ENCODE measurements at regions not wholly inside any gene's neighbourhood (a gene's known extent, or its start where the extent isn't known, plus 50 kb on each side); places are given as distances from the start of the nearest gene placed in this dataset.

DNA sequence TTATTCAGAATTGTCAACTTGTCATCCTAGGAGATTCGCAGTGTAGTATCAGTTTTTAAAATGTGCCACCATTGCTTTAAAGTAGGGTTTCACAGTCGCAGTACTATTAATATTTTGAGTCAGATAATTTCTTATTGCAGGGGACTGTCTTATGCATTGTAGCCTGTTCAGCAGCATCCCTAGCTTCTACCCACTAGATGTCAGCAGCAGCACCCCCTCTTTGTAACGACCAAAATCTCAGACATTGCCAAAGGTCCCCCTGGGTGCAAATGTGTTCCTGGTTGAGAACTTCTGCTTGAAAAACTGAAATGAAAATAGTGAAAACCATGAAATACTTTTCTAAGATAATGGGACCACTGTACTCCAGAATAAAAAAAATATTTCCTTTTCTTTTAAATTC lies 474.8 kb downstream of the CNTN3 start (continued):
- TF ChIP-seq, protein P1, sequence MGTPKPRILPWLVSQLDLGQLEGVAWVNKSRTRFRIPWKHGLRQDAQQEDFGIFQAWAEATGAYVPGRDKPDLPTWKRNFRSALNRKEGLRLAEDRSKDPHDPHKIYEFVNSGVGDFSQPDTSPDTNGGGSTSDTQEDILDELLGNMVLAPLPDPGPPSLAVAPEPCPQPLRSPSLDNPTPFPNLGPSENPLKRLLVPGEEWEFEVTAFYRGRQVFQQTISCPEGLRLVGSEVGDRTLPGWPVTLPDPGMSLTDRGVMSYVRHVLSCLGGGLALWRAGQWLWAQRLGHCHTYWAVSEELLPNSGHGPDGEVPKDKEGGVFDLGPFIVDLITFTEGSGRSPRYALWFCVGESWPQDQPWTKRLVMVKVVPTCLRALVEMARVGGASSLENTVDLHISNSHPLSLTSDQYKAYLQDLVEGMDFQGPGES (IDR thresholded peaks at IDR 0.05) = no peak
- no peak for TF ChIP-seq IKZF1 (conservative IDR thresholded peaks at IDR 0.05)
- TF ChIP-seq RAD21 (IDR thresholded peaks at IDR 0.05; ENCODE audit: insufficient read depth, low read depth, low read length) = no peak
- TF ChIP-seq, protein P2, sequence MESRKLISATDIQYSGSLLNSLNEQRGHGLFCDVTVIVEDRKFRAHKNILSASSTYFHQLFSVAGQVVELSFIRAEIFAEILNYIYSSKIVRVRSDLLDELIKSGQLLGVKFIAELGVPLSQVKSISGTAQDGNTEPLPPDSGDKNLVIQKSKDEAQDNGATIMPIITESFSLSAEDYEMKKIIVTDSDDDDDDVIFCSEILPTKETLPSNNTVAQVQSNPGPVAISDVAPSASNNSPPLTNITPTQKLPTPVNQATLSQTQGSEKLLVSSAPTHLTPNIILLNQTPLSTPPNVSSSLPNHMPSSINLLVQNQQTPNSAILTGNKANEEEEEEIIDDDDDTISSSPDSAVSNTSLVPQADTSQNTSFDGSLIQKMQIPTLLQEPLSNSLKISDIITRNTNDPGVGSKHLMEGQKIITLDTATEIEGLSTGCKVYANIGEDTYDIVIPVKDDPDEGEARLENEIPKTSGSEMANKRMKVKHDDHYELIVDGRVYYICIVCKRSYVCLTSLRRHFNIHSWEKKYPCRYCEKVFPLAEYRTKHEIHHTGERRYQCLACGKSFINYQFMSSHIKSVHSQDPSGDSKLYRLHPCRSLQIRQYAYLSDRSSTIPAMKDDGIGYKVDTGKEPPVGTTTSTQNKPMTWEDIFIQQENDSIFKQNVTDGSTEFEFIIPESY (IDR thresholded peaks at IDR 0.05) = no peak

DNA sequence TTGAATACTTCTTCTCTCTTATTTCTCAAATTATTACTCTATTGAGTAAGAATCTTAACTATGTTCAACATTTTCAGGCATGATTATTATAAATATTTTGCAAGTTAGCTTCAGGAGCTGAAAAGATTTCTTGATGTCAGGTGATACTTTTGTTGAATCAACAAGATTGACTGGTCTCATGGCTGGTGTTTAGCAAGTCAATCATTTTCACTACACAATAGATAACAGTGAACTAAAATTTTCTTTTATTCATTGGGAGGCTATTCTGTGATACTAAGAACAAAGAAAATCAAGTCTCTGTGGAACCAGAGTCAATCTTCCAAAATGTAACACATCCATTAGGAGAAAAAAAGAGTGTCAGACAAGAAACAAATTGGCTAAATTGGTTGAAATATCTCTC lies 476.7 kb downstream of the CNTN3 start:
- in situ Hi-C loops (cut with MboI) = no loop called here
- DNase-seq (ENCODE audit: low read depth, low spot score) (no peak), ATAC-seq (no peak), FAIRE-seq (no peak)
- Histone ChIP-seq H3K9ac (ENCODE audit: control insufficient read depth, insufficient read depth, low read length) (no peak overlapping the region), H4K20me1 (ENCODE audit: control insufficient read depth, insufficient read depth) (no peaks in the 10 kb centered on the region), H2AFZ (ENCODE audit: control insufficient read depth, low read depth, low read length) (no peak overlapping the region), H3K27me3 (replicated peaks in 1 of 2; ENCODE audit: control insufficient read depth in 2 of 2, insufficient read depth in 2 of 2, low read length in 1 of 2) (no peaks in the 10 kb centered on the region), H3K4me2 (ENCODE audit: control insufficient read depth, insufficient read depth) (no peak overlapping the region), H3K79me2 (ENCODE audit: control insufficient read depth, insufficient read depth, low read length) (no peaks in the 10 kb centered on the region), H3K9me3 (replicated peaks; ENCODE audit: control insufficient read depth, insufficient read depth, low read length) (no peaks in the 10 kb centered on the region), H3K4me1 (ENCODE audit: control insufficient read depth, insufficient read depth, low read length) (no peaks in the 10 kb centered on the region), H3K4me3 (no peak overlapping the region), H3K27ac (ENCODE audit: control insufficient read depth, insufficient read depth) (no peak overlapping the region), H3K36me3 (ENCODE audit: control insufficient read depth in 2 of 2, insufficient read depth in 2 of 2, low read length in 1 of 2) (no peaks in the 10 kb centered on the region)
- ChIA-PET CTCF (no interaction called here), RAD21 (ENCODE audit: unreplicated experiment) (no interaction called here), POLR2A (no interaction called here), SMC1A (ENCODE audit: uncharacterized antibody, unreplicated experiment) (no interaction called here)
- no TSS peak for BruUV-seq (replicated peaks)
- intact Hi-C loops (cut with micrococcal nuclease; ENCODE audit: unreplicated experiment) = no loop called here
- TF ChIP-seq MXI1 (IDR thresholded peaks at IDR 0.05; ENCODE audit: low read depth, low read length) = no peak

Data from GM12878 (cell line).